SK-N-SH (cell line): ENCODE measurements at regions not wholly inside any gene's neighbourhood (a gene's known extent, or its start where the extent isn't known, plus 50 kb on each side); places are given as distances from the start of the nearest gene placed in this dataset.

Source experiments
- CTCF ChIA-PET: fragments of 300-600, 350-600 bp; formaldehyde crosslinking; extraction: SDS; loops from one replicate; lab custom pipeline; 2021; lab: Yijun Ruan, JAX
- POLR2A ChIA-PET: fragments of 350-600 bp; sonication (Branson Sonifier 250); formaldehyde crosslinking; extraction: SDS; loops from one replicate; lab custom pipeline; 2020; ENCODE audit warnings: antibody characterized with exemption, inconsistent platforms; lab: Yijun Ruan, JAX
- DNase-seq: peaks from one replicate; pipeline ENCODE4 v3.0.0; 2012
- H2AFZ ChIP-seq: fragments of 200-600 bp; sonication (generic); 2 replicates; pipeline ENCODE4 v1.8.1; 2016; ENCODE audit warnings: antibody characterized with exemption, mild to moderate bottlenecking, low read depth
- H3F3A ChIP-seq: fragments of 200-600 bp; sonication (generic); replicated peaks from 2 replicates; pipeline ENCODE3; 2016; ENCODE audit warnings: antibody characterized with exemption, mild to moderate bottlenecking; ENCODE audit not compliant: insufficient read depth
- H3K27ac ChIP-seq, 2 experiments: fragments of 200-500 bp in 1 of 2; fragments of 200-600 bp in 1 of 2; sonication (Bioruptor generic) in 1 of 2; sonication (generic), shearing (Covaris generic) in 1 of 2; 2 replicates each; pipeline versions ENCODE4 v1.5.1 to v1.6.1; 2014 to 2016; ENCODE audit warnings: low read depth in 2 of 2, inconsistent platforms in 1 of 2, low read length in 1 of 2, mild to moderate bottlenecking in 1 of 2, mixed read lengths in 1 of 2
- H3K27me3 ChIP-seq: fragments of 200-600 bp; sonication (generic), shearing (Covaris generic); 2 replicates; pipeline ENCODE4 v1.6.1; 2016; ENCODE audit warnings: mixed run types; ENCODE audit not compliant: insufficient read depth
- H3K36me3 ChIP-seq, 2 experiments: fragments of 200-500 bp in 1 of 2; fragments of 200-600 bp in 1 of 2; sonication (Bioruptor generic) in 1 of 2; sonication (generic) in 1 of 2; replicated peaks in 1 of 2; 2 replicates each; pipeline versions ENCODE3 to v1.5.1; 2014 to 2016; ENCODE audit warnings: low read length in 1 of 2, mild to moderate bottlenecking in 1 of 2; ENCODE audit not compliant: insufficient read depth in 2 of 2, control insufficient read depth in 1 of 2
- H3K4me1 ChIP-seq, 2 experiments: fragments of 200-500 bp in 1 of 2; fragments of 200-600 bp in 1 of 2; sonication (Bioruptor generic) in 1 of 2; sonication (generic), shearing (Covaris generic) in 1 of 2; 2 replicates each; pipeline versions ENCODE4 v1.5.1 to v1.6.1; 2014 to 2016; ENCODE audit warnings: low read depth in 1 of 2, low read length in 1 of 2, mixed run types in 1 of 2; ENCODE audit not compliant: insufficient read depth in 2 of 2, control insufficient read depth in 1 of 2
- H3K4me2 ChIP-seq: fragments of 200-600 bp; sonication (generic), shearing (Covaris generic); 2 replicates; pipeline ENCODE4 v1.6.1; 2017; ENCODE audit warnings: mixed run types
- H3K4me3 ChIP-seq, 2 experiments: fragments of 200-500 bp in 1 of 2; fragments of 200-600 bp in 1 of 2; sonication (Bioruptor generic) in 1 of 2; sonication (generic), shearing (Covaris generic) in 1 of 2; 2 replicates each; pipeline versions ENCODE4 v1.5.1 to v1.8.1; 2014 to 2016; ENCODE audit warnings: low read depth in 2 of 2, inconsistent platforms in 1 of 2, low read length in 1 of 2, mild to moderate bottlenecking in 1 of 2, mixed read lengths in 1 of 2, moderate library complexity in 1 of 2
- H3K79me2 ChIP-seq: fragments of 200-600 bp; sonication (generic); 2 replicates; pipeline ENCODE4 v1.8.1; 2017; ENCODE audit warnings: mild to moderate bottlenecking; ENCODE audit not compliant: insufficient read depth
- H3K9ac ChIP-seq: fragments of 200-600 bp; sonication (generic); 2 replicates; pipeline ENCODE4 v1.6.1; 2017; ENCODE audit warnings: mixed run types
- H3K9me2 ChIP-seq: fragments of 200-600 bp; sonication (generic); 2 replicates; pipeline ENCODE4 v1.6.1; 2017; ENCODE audit warnings: mixed run types
- H3K9me3 ChIP-seq: fragments of 200-600 bp; sonication (generic); 2 replicates; pipeline ENCODE4 v1.6.1; 2017; ENCODE audit warnings: mixed run types, mild to moderate bottlenecking, moderate library complexity
- H4K20me1 ChIP-seq: fragments of 200-600 bp; sonication (generic); 2 replicates; pipeline ENCODE4 v1.6.1; 2017; ENCODE audit warnings: mild to moderate bottlenecking, mixed run types; ENCODE audit not compliant: insufficient read depth
- ELF1 ChIP-seq: IDR thresholded peaks from 2 replicates; pipeline ENCODE4 v1.4.0; 2012
- FOSL2 ChIP-seq: IDR thresholded peaks from 2 replicates; pipeline ENCODE4 v1.4.0; 2012; ENCODE audit warnings: low read depth, mild to moderate bottlenecking, moderate library complexity, borderline replicate concordance
- FOXJ3 ChIP-seq: sonication (generic); formaldehyde crosslinking; IDR thresholded peaks from 2 replicates; pipeline ENCODE4 v1.5.1; 2020; ENCODE audit warnings: mild to moderate bottlenecking, missing genetic modification reagents
- GABPA ChIP-seq: IDR thresholded peaks from 2 replicates; pipeline ENCODE4 v1.4.0; 2012; ENCODE audit warnings: low read depth, mild to moderate bottlenecking
- GATA2 ChIP-seq: sonication (generic); formaldehyde crosslinking; IDR thresholded peaks from 2 replicates; pipeline ENCODE4 v1.5.0; 2020; ENCODE audit warnings: mild to moderate bottlenecking, missing genetic modification reagents
- IRF3 ChIP-seq: fragments of 150-350 bp; IDR thresholded peaks from 2 replicates; pipeline ENCODE4 v1.6.1; 2016; ENCODE audit warnings: mild to moderate bottlenecking, low read depth, low read length
- JUND ChIP-seq: IDR thresholded peaks from 2 replicates; pipeline ENCODE4 v1.4.0; 2012
- MEF2A ChIP-seq: IDR thresholded peaks from 2 replicates; pipeline ENCODE4 v1.4.0; 2012; ENCODE audit warnings: low read depth, borderline replicate concordance
- NFIC ChIP-seq: IDR thresholded peaks from 2 replicates; pipeline ENCODE4 v1.4.0; 2012; ENCODE audit warnings: borderline replicate concordance
- RCOR1 ChIP-seq: fragments of 150-350 bp; IDR thresholded peaks from 2 replicates; pipeline ENCODE4 v1.6.1; 2017; ENCODE audit warnings: antibody characterized with exemption, low read length
- TAF1 ChIP-seq: IDR thresholded peaks from 2 replicates; pipeline ENCODE4 v1.6.1; 2012; ENCODE audit warnings: low read depth, mild to moderate bottlenecking, low read length, moderate library complexity, borderline replicate concordance
- TEAD4 ChIP-seq: IDR thresholded peaks from 2 replicates; pipeline ENCODE4 v1.4.0; 2012; ENCODE audit warnings: mild to moderate bottlenecking, borderline replicate concordance; ENCODE audit not compliant: insufficient read depth
- YY1 ChIP-seq: IDR thresholded peaks from 2 replicates; pipeline ENCODE4 v1.4.0; 2012; ENCODE audit warnings: low read depth, mild to moderate bottlenecking
- WGBS: methylation state at CpG from one replicate; pipeline ENCODE4 v1.1.6; 2017; ENCODE audit warnings: low lambda C conversion rate; 5-methylcytosine and 5-hydroxymethylcytosine counted together
- TF ChIP-seq, protein P1 (sequence below): IDR thresholded peaks from 2 replicates; pipeline ENCODE4 v1.4.0; 2012; ENCODE audit warnings: low read depth, borderline replicate concordance
- TF ChIP-seq, protein P2 (sequence below): IDR thresholded peaks from 2 replicates; pipeline ENCODE4 v1.4.0; 2012; ENCODE audit warnings: low read depth, borderline replicate concordance
- TF ChIP-seq, protein P3 (sequence below): IDR thresholded peaks from 2 replicates; pipeline ENCODE4 v1.4.0; 2012; ENCODE audit warnings: low read depth

GRCh38 chr11:82012276-82012675, 721.4 kb downstream of the FAM181B start:
- Histone ChIP-seq H3K9ac (no peak overlapping the region), H2AFZ (no peak overlapping the region), H3K4me2 (no peak overlapping the region), H3K4me1 (no peaks in the 10 kb centered on the region), H3K27me3 (no peaks in the 10 kb centered on the region), H3K27ac (no peak overlapping the region), H3K36me3 (no peaks in the 10 kb centered on the region), H3F3A (no peaks in the 10 kb centered on the region), H3K9me3 (no peaks in the 10 kb centered on the region), H3K79me2 (no peaks in the 10 kb centered on the region), H3K4me3 (no peak overlapping the region), H4K20me1 (no peaks in the 10 kb centered on the region), H3K9me2 (no peaks in the 10 kb centered on the region; the same call in 1 of the 2 replicates)
- POLR2A ChIA-PET: no interaction called here
- TF ChIP-seq ELF1: no peak
- no peak for TF ChIP-seq NFIC
- TF ChIP-seq JUND: no peak
- TF ChIP-seq, protein P1, sequence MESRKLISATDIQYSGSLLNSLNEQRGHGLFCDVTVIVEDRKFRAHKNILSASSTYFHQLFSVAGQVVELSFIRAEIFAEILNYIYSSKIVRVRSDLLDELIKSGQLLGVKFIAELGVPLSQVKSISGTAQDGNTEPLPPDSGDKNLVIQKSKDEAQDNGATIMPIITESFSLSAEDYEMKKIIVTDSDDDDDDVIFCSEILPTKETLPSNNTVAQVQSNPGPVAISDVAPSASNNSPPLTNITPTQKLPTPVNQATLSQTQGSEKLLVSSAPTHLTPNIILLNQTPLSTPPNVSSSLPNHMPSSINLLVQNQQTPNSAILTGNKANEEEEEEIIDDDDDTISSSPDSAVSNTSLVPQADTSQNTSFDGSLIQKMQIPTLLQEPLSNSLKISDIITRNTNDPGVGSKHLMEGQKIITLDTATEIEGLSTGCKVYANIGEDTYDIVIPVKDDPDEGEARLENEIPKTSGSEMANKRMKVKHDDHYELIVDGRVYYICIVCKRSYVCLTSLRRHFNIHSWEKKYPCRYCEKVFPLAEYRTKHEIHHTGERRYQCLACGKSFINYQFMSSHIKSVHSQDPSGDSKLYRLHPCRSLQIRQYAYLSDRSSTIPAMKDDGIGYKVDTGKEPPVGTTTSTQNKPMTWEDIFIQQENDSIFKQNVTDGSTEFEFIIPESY: no peak
- TF ChIP-seq GABPA: no peak
- TF ChIP-seq, protein P2, sequence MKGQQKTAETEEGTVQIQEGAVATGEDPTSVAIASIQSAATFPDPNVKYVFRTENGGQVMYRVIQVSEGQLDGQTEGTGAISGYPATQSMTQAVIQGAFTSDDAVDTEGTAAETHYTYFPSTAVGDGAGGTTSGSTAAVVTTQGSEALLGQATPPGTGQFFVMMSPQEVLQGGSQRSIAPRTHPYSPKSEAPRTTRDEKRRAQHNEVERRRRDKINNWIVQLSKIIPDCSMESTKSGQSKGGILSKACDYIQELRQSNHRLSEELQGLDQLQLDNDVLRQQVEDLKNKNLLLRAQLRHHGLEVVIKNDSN: no peak
- no peak for TF ChIP-seq GATA2 (CRISPR knock-in tag)
- TF ChIP-seq, protein P3, sequence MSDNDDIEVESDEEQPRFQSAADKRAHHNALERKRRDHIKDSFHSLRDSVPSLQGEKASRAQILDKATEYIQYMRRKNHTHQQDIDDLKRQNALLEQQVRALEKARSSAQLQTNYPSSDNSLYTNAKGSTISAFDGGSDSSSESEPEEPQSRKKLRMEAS: no peak
- no peak for TF ChIP-seq IRF3
- no peak for TF ChIP-seq MEF2A
- TF ChIP-seq YY1: no peak
- no peak for TF ChIP-seq FOSL2
- TF ChIP-seq FOXJ3 (CRISPR knock-in tag): no peak
- TF ChIP-seq TEAD4: no peak
- TF ChIP-seq RCOR1: no peak
- CTCF ChIA-PET: no interaction called here
- 4% methylated on average over 3 of the region's 3 CpGs for WGBS
- DNase-seq: no peak

DNA sequence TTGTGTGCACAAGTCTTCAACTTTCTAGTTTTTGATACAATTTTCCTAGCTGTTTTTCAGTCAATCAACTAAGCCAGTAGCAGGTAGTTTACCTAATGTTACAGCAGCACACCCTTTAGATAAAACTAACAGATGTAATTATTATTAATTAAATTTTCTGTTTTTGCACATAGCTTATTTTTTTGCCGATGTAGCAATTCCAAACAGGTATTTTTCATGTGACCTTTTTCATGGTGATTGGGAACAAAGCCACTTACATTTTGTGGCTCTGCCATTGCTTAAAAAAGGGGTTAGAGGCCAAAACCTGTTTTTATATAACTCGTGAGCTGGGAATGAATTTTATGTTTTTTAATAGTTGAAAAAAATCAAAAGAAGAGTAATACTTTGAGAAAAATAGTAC, 724.5 kb downstream of the FAM181B start:
- Histone ChIP-seq H3K9me3 (no peaks in the 10 kb centered on the region), H3K79me2 (no peaks in the 10 kb centered on the region), H3K4me1 (no peaks in the 10 kb centered on the region), H4K20me1 (no peaks in the 10 kb centered on the region), H3F3A (no peaks in the 10 kb centered on the region), H3K36me3 (no peaks in the 10 kb centered on the region), H3K27ac (no peak overlapping the region), H3K27me3 (no peaks in the 10 kb centered on the region), H3K4me2 (no peak overlapping the region), H3K9ac (no peak overlapping the region), H2AFZ (no peak overlapping the region), H3K4me3 (no peak overlapping the region), H3K9me2 (no peaks in the 10 kb centered on the region; the same call in 1 of the 2 replicates)
- ChIA-PET CTCF (no interaction called here), POLR2A (no interaction called here)
- TF ChIP-seq YY1 (no peak), TAF1 (no peak), FOXJ3 (CRISPR knock-in tag) (no peak)
- TF ChIP-seq, protein P2: no peak
- DNase-seq: no peak
- 5% methylated on average over 2 of the region's 2 CpGs for WGBS
